ENCODE measurements at regions not wholly inside any gene's neighbourhood (a gene's known extent, or its start where the extent isn't known, plus 50 kb on each side); places are given as distances from the start of the nearest gene placed in this dataset.

GRCh38 chr14:86838363-86838762 lies 1154.6 kb downstream of the GALC start:
- Histone ChIP-seq H3K4me3 (ENCODE audit: insufficient read depth, low read length) (no peak overlapping the region), H3K27me3 (ENCODE audit: insufficient read depth, low read length) (no peaks in the 10 kb centered on the region)
- DNase-seq (ENCODE audit: insufficient read length, low spot score, missing footprints), result no peak

GRCh38 chr14:86826661-86827060 lies 1166.3 kb downstream of the GALC start:
- H3K27me3 ChIP-seq (ENCODE audit: insufficient read depth, low read length), result no peaks in the 10 kb centered on the region
- H3K4me1 ChIP-seq (ENCODE audit: insufficient read depth, low read length), result no peaks in the 10 kb centered on the region
- H3K36me3 ChIP-seq (ENCODE audit: insufficient read depth, low read length), result no peaks in the 10 kb centered on the region
- H2AFZ ChIP-seq (ENCODE audit: low read length), result no peak overlapping the region
- no peak overlapping the region for H3K27ac ChIP-seq (ENCODE audit: low read depth, low read length)
- no peaks in the 10 kb centered on the region for H3K79me2 ChIP-seq (ENCODE audit: insufficient read depth, low read length)
- H3K9me3 ChIP-seq (ENCODE audit: low read depth, low read length), result no peaks in the 10 kb centered on the region
- no peaks in the 10 kb centered on the region for H4K20me1 ChIP-seq (ENCODE audit: insufficient read depth, low read length)
- no peak overlapping the region for H3K4me2 ChIP-seq (ENCODE audit: insufficient read depth, low read length)
- DNase-seq (ENCODE audit: insufficient read length, low spot score, missing footprints), result no peak
- no peak overlapping the region for H3K4me3 ChIP-seq (ENCODE audit: insufficient read depth, low read length)
- no peak for TF ChIP-seq CTCF (IDR thresholded peaks at IDR 0.05; ENCODE audit: extremely low read depth, low read depth, low read length)

More at GRCh38 chr14:86838363-86838762, 1154.6 kb downstream of the GALC start:
- H3K9me3 ChIP-seq (ENCODE audit: low read depth, low read length), result no peaks in the 10 kb centered on the region
- no peak overlapping the region for H2AFZ ChIP-seq (ENCODE audit: low read length)
- TF ChIP-seq CTCF (IDR thresholded peaks at IDR 0.05; ENCODE audit: extremely low read depth, low read depth, low read length), result no peak
- no peak overlapping the region for H3K4me2 ChIP-seq (ENCODE audit: insufficient read depth, low read length)
- no peaks in the 10 kb centered on the region for H3K36me3 ChIP-seq (ENCODE audit: insufficient read depth, low read length)
- H3K27ac ChIP-seq (ENCODE audit: low read depth, low read length), result no peak overlapping the region
- no peaks in the 10 kb centered on the region for H3K79me2 ChIP-seq (ENCODE audit: insufficient read depth, low read length)
- H3K4me1 ChIP-seq (ENCODE audit: insufficient read depth, low read length), result no peaks in the 10 kb centered on the region
- H4K20me1 ChIP-seq (ENCODE audit: insufficient read depth, low read length), result no peaks in the 10 kb centered on the region

- no peaks in the 10 kb centered on the region for H3K4me1 ChIP-seq (ENCODE audit: insufficient read depth, low read length)
These were observed 1168.8 kb downstream of the GALC start for GRCh38 chr14:86824167-86824566.

GRCh38 chr14:86823581-86823980 lies 1169.4 kb downstream of the GALC start:
- Histone ChIP-seq H3K36me3 (ENCODE audit: insufficient read depth, low read length) (no peaks in the 10 kb centered on the region), H3K4me3 (ENCODE audit: insufficient read depth, low read length) (no peak overlapping the region), H3K4me1 (ENCODE audit: insufficient read depth, low read length) (no peaks in the 10 kb centered on the region), H3K27me3 (ENCODE audit: insufficient read depth, low read length) (no peaks in the 10 kb centered on the region), H3K9me3 (ENCODE audit: low read depth, low read length) (no peaks in the 10 kb centered on the region), H4K20me1 (ENCODE audit: insufficient read depth, low read length) (no peaks in the 10 kb centered on the region), H3K27ac (ENCODE audit: low read depth, low read length) (no peak overlapping the region), H2AFZ (ENCODE audit: low read length) (no peak overlapping the region), H3K79me2 (ENCODE audit: insufficient read depth, low read length) (no peaks in the 10 kb centered on the region), H3K4me2 (ENCODE audit: insufficient read depth, low read length) (no peak overlapping the region)
- DNase-seq (ENCODE audit: insufficient read length, low spot score, missing footprints), result no peak
- TF ChIP-seq CTCF (IDR thresholded peaks at IDR 0.05; ENCODE audit: extremely low read depth, low read depth, low read length), result no peak

More at GRCh38 chr14:86824167-86824566, 1168.8 kb downstream of the GALC start:
- no peak overlapping the region for H3K4me2 ChIP-seq (ENCODE audit: insufficient read depth, low read length)
- H3K79me2 ChIP-seq (ENCODE audit: insufficient read depth, low read length), result no peaks in the 10 kb centered on the region
- no peak overlapping the region for H2AFZ ChIP-seq (ENCODE audit: low read length)
- H3K36me3 ChIP-seq (ENCODE audit: insufficient read depth, low read length), result no peaks in the 10 kb centered on the region
- H3K27ac ChIP-seq (ENCODE audit: low read depth, low read length), result no peak overlapping the region
- H4K20me1 ChIP-seq (ENCODE audit: insufficient read depth, low read length), result no peaks in the 10 kb centered on the region
- no peak overlapping the region for H3K4me3 ChIP-seq (ENCODE audit: insufficient read depth, low read length)
- no peaks in the 10 kb centered on the region for H3K27me3 ChIP-seq (ENCODE audit: insufficient read depth, low read length)
- DNase-seq (ENCODE audit: insufficient read length, low spot score, missing footprints), result no peak
- no peak for TF ChIP-seq CTCF (IDR thresholded peaks at IDR 0.05; ENCODE audit: extremely low read depth, low read depth, low read length)
- H3K9me3 ChIP-seq (ENCODE audit: low read depth, low read length), result no peaks in the 10 kb centered on the region
